H1 (cell line): ENCODE measurements at regions not wholly inside any gene's neighbourhood (a gene's known extent, or its start where the extent isn't known, plus 50 kb on each side); places are given as distances from the start of the nearest gene placed in this dataset.

Experiments
- CTCF ChIA-PET: fragments of 300-600 bp; sonication (Branson Sonifier 250); formaldehyde crosslinking; loops from one replicate; lab custom pipeline; 2021; ENCODE audit not compliant: partially characterized antibody; lab: Charles Lee
- POLR2A ChIA-PET: fragments of 300-600 bp; sonication (Branson Sonifier 250); formaldehyde crosslinking; loops from one replicate; lab custom pipeline; 2021; ENCODE audit warnings: inconsistent platforms; ENCODE audit not compliant: partially characterized antibody; lab: Charles Lee
- DNase-seq, 2 experiments: peaks; one replicate each; pipeline versions ENCODE4 v3.0.0 to v3.0.0-alpha.2; 2010 to 2022; ENCODE audit warnings: low spot score in 2 of 2, low read depth in 1 of 2, mixed read lengths in 1 of 2
- FAIRE-seq: peaks from 2 replicates; lab custom pipeline; 2011; peaks lifted over from hg19 to GRCh38; lab: Jason Lieb, UNC
- H2AFZ ChIP-seq: 2 replicates; pipeline ENCODE4 v1.8.1; 2012; ENCODE audit warnings: low read length, inconsistent platforms
- H2AK5ac ChIP-seq: 2 replicates; pipeline ENCODE4 v1.6.1; 2013; ENCODE audit warnings: low read depth, low read length
- H2BK120ac ChIP-seq: replicated peaks from 2 replicates; pipeline ENCODE3; 2013; ENCODE audit warnings: low read depth, low read length, inconsistent platforms
- H2BK12ac ChIP-seq: 2 replicates; pipeline ENCODE4 v1.6.1; 2013; ENCODE audit warnings: low read depth, low read length
- H2BK15ac ChIP-seq: 2 replicates; pipeline ENCODE4 v1.6.1; 2013; ENCODE audit warnings: low read length
- H2BK20ac ChIP-seq: 2 replicates; pipeline ENCODE4 v1.6.1; 2013; ENCODE audit warnings: low read length
- H2BK5ac ChIP-seq: 2 replicates; pipeline ENCODE4 v1.6.1; 2013; ENCODE audit warnings: low read depth, low read length
- H3K14ac ChIP-seq: 2 replicates; pipeline ENCODE4 v1.6.1; 2013; ENCODE audit warnings: inconsistent platforms; ENCODE audit not compliant: insufficient read length
- H3K18ac ChIP-seq: 2 replicates; pipeline ENCODE4 v1.6.1; 2013; ENCODE audit warnings: low read length; ENCODE audit errors: extremely low read depth
- H3K23ac ChIP-seq: 2 replicates; pipeline ENCODE4 v1.6.1; 2013; ENCODE audit warnings: inconsistent platforms; ENCODE audit not compliant: insufficient read length
- H3K23me2 ChIP-seq: 2 replicates; pipeline ENCODE4 v1.6.1; 2013; ENCODE audit warnings: low read depth, low read length
- H3K27ac ChIP-seq: 2 replicates; pipeline ENCODE4 v1.6.1; 2011; ENCODE audit warnings: low read depth, low read length, inconsistent platforms
- H3K27me3 ChIP-seq, 4 experiments: replicated peaks in 1 of 4; 1 replicate in 1 of 4; 2 replicates in 3 of 4; pipeline versions ENCODE4 v1.6.1 to v1.8.1; 2011 to 2013; ENCODE audit warnings: low read length in 3 of 4, mild to moderate bottlenecking in 3 of 4, inconsistent platforms in 2 of 4, mixed read lengths in 2 of 4, moderate library complexity in 1 of 4; ENCODE audit not compliant: control insufficient read depth in 3 of 4, insufficient read depth in 3 of 4; ENCODE audit errors: extremely low read depth in 1 of 4
- H3K36me3 ChIP-seq, 4 experiments: 2 replicates each; pipeline versions ENCODE4 v1.6.1 to v1.8.1; 2011 to 2013; ENCODE audit warnings: mild to moderate bottlenecking in 4 of 4, low read length in 3 of 4, moderate library complexity in 2 of 4, control low read depth in 1 of 4, inconsistent platforms in 1 of 4; ENCODE audit not compliant: insufficient read depth in 4 of 4, control insufficient read depth in 2 of 4
- H3K4ac ChIP-seq: replicated peaks from 2 replicates; pipeline ENCODE3; 2013; ENCODE audit warnings: low read length, low read depth, mixed read lengths, inconsistent platforms; ENCODE audit not compliant: insufficient read length
- H3K4me1 ChIP-seq, 4 experiments: replicated peaks in 1 of 4; 1 replicate in 1 of 4; 2 replicates in 3 of 4; pipeline versions ENCODE4 v1.6.1 to v1.8.1; 2011 to 2013; ENCODE audit warnings: low read length in 3 of 4, inconsistent platforms in 2 of 4, mixed read lengths in 1 of 4; ENCODE audit not compliant: insufficient read depth in 4 of 4, control insufficient read depth in 3 of 4
- H3K4me2 ChIP-seq, 2 experiments: 2 replicates each; pipeline versions ENCODE4 v1.6.1 to v1.8.1; 2011 to 2013; ENCODE audit warnings: low read depth in 2 of 2, low read length in 2 of 2, control low read depth in 1 of 2, inconsistent platforms in 1 of 2, mild to moderate bottlenecking in 1 of 2; ENCODE audit not compliant: insufficient read depth in 1 of 2
- H3K4me3 ChIP-seq, 4 experiments: fragments of 200-600, 300-600 bp in 1 of 4; sonication (generic), shearing (Covaris generic), sonication (Bioruptor Twin) in 1 of 4; 2 replicates each; pipeline versions ENCODE4 v1.5.1 to v1.8.1; 2011 to 2016; ENCODE audit warnings: low read length in 4 of 4, low read depth in 3 of 4, control low read depth in 2 of 4, inconsistent platforms in 2 of 4, mild to moderate bottlenecking in 2 of 4, mixed read lengths in 1 of 4, moderate library complexity in 1 of 4; ENCODE audit not compliant: insufficient read depth in 2 of 4; ENCODE audit errors: extremely low read depth in 1 of 4
- H3K56ac ChIP-seq: replicated peaks from 2 replicates; pipeline ENCODE3; 2013; ENCODE audit warnings: low read depth, mild to moderate bottlenecking, mixed read lengths, low read length, inconsistent platforms; ENCODE audit not compliant: insufficient read length
- H3K79me1 ChIP-seq: 2 replicates; pipeline ENCODE4 v1.6.1; 2013; ENCODE audit warnings: low read depth, low read length, control low read depth
- H3K79me2 ChIP-seq, 2 experiments: 2 replicates each; pipeline versions ENCODE4 v1.6.1 to v1.8.1; 2012 to 2013; ENCODE audit warnings: low read length in 2 of 2, mild to moderate bottlenecking in 2 of 2, inconsistent platforms in 1 of 2; ENCODE audit not compliant: insufficient read depth in 2 of 2, control insufficient read depth in 1 of 2
- H3K9ac ChIP-seq, 4 experiments: replicated peaks in 1 of 4; 1 replicate in 1 of 4; 2 replicates in 3 of 4; pipeline versions ENCODE4 v1.6.1 to v1.8.1; 2011 to 2013; ENCODE audit warnings: low read depth in 3 of 4, low read length in 3 of 4, control low read depth in 2 of 4, mild to moderate bottlenecking in 2 of 4, moderate library complexity in 2 of 4, inconsistent platforms in 1 of 4; ENCODE audit errors: extremely low read depth in 1 of 4
- H3K9me3 ChIP-seq, 2 experiments: 2 replicates each; pipeline versions ENCODE4 v1.6.1 to v1.8.1; 2012 to 2013; ENCODE audit warnings: mild to moderate bottlenecking in 2 of 2, moderate library complexity in 2 of 2, control low read depth in 1 of 2, inconsistent platforms in 1 of 2, low read depth in 1 of 2, low read length in 1 of 2, mixed read lengths in 1 of 2; ENCODE audit not compliant: insufficient read depth in 2 of 2
- H4K20me1 ChIP-seq, 2 experiments: replicated peaks in 1 of 2; 2 replicates each; pipeline versions ENCODE3 to v1.8.1; 2011 to 2013; ENCODE audit warnings: inconsistent platforms in 2 of 2, low read length in 2 of 2, mild to moderate bottlenecking in 1 of 2; ENCODE audit not compliant: insufficient read depth in 2 of 2, control insufficient read depth in 1 of 2
- H4K5ac ChIP-seq: 2 replicates; pipeline ENCODE4 v1.6.1; 2013; ENCODE audit warnings: low read length, low read depth, mixed read lengths, inconsistent platforms; ENCODE audit not compliant: insufficient read length
- H4K8ac ChIP-seq: 2 replicates; pipeline ENCODE4 v1.8.0; 2013; ENCODE audit warnings: mild to moderate bottlenecking, moderate library complexity, low read length, inconsistent platforms; ENCODE audit not compliant: insufficient read depth; ENCODE audit errors: extremely low read depth
- H4K91ac ChIP-seq: replicated peaks from 2 replicates; pipeline ENCODE3; 2013; ENCODE audit warnings: low read length, mixed read lengths, inconsistent platforms; ENCODE audit not compliant: insufficient read length
- ASH2L ChIP-seq: fragments of 200-600, 300-600 bp; sonication (generic); IDR thresholded peaks from one replicate; pipeline ENCODE4 v1.7.1; 2017; ENCODE audit warnings: low read length
- CBX5 ChIP-seq: fragments of 300-800, 300-1000 bp; sonication (generic); IDR thresholded peaks from 2 replicates; pipeline ENCODE4 v1.7.1; 2016; ENCODE audit warnings: antibody characterized with exemption, low read length, low read depth
- CEBPB ChIP-seq: IDR thresholded peaks from 2 replicates; pipeline ENCODE4 v1.6.1; 2012; ENCODE audit warnings: low read depth, low read length
- EZH2 ChIP-seq: fragments of 200-600 bp; sonication (generic); IDR thresholded peaks from 2 replicates; pipeline ENCODE4 v1.7.1; 2012; ENCODE audit warnings: low read depth, mild to moderate bottlenecking, moderate library complexity, low read length, inconsistent platforms; ENCODE audit not compliant: severe bottlenecking
- RAD21 ChIP-seq, 2 experiments: IDR thresholded peaks in 1 of 2; conservative IDR thresholded peaks in 1 of 2; 2 replicates each; pipeline ENCODE4 v1.6.1; 2011; ENCODE audit warnings: low read depth in 2 of 2, low read length in 2 of 2, improper control_type of control experiment in 1 of 2, inconsistent platforms in 1 of 2, mild to moderate bottlenecking in 1 of 2, moderate library complexity in 1 of 2
- SIN3A ChIP-seq, 2 experiments: IDR thresholded peaks in 1 of 2; conservative IDR thresholded peaks in 1 of 2; 2 replicates each; pipeline ENCODE4 v1.6.1; 2011 to 2012; ENCODE audit warnings: low read length in 2 of 2, improper control_type of control experiment in 1 of 2, low read depth in 1 of 2, mild to moderate bottlenecking in 1 of 2
- SIRT6 ChIP-seq: IDR thresholded peaks from one replicate; pipeline ENCODE4 v1.7.1; 2012; ENCODE audit warnings: low read length, inconsistent platforms
- SP4 ChIP-seq: IDR thresholded peaks from 2 replicates; pipeline ENCODE4 v1.6.1; 2012; ENCODE audit warnings: low read length, inconsistent platforms
- TEAD4 ChIP-seq: IDR thresholded peaks from 2 replicates; pipeline ENCODE4 v1.6.1; 2012; ENCODE audit warnings: low read depth, low read length, inconsistent platforms, mixed read lengths
- WGBS, 2 experiments: shearing (Covaris generic) in 1 of 2; methylation state at CpG; one replicate each; pipeline versions ENCODE4 v1.1.6 to v1.1.7; 2013 to 2015; ENCODE audit warnings: low lambda C conversion rate in 2 of 2, mixed read lengths in 2 of 2, inconsistent platforms in 1 of 2, low coverage in 1 of 2, missing lambda C conversion rate in 1 of 2; ENCODE audit not compliant: insufficient replicate concordance in 2 of 2, insufficient coverage in 1 of 2, insufficient read length in 1 of 2; ENCODE audit errors: extremely low coverage in 1 of 2, missing lambda C conversion rate in 1 of 2; 5-methylcytosine and 5-hydroxymethylcytosine counted together
- TF ChIP-seq, protein P1 (sequence below): IDR thresholded peaks from 2 replicates; pipeline ENCODE4 v1.6.1; 2011; ENCODE audit warnings: low read depth, mild to moderate bottlenecking, low read length; ENCODE audit not compliant: insufficient read depth

- 88% methylated on average over 15 of the region's 16 CpGs; no CpG with 5 or more reads in 1 of the 2 experiments for WGBS, 2 experiments
- DNase-seq (no peak), FAIRE-seq (no peak)
- Histone ChIP-seq H4K91ac (no peak overlapping the region), H2BK120ac (no peak overlapping the region), H4K5ac (no peak overlapping the region), H3K27ac (no peak overlapping the region), H2BK20ac (no peak overlapping the region), H3K9ac (no peak overlapping the region), H2BK15ac (0 out of 2 replicates have a peak overlapping the region, but pooled peaks have one; percentile 29), H3K4ac (no peak overlapping the region), H2BK5ac (no peak overlapping the region), H2AK5ac (no peak overlapping the region), H3K4me2 (no peak overlapping the region), H2AFZ (no peak overlapping the region), H4K8ac (no peak overlapping the region), H3K23ac (no peak overlapping the region), H3K9me3 (peaks cover 5 to 8% of the 10 kb centered on the region in 2 experiments; a peak in 3 of 4 replicates), H3K36me3 (no peaks in the 10 kb centered on the region), H3K79me2 (no peaks in the 10 kb centered on the region), H2BK12ac (no peak overlapping the region), H4K20me1 (no peaks in the 10 kb centered on the region), H3K56ac (no peak overlapping the region), H3K14ac (no peak overlapping the region), H3K27me3 (no peaks in the 10 kb centered on the region), H3K23me2 (no peaks in the 10 kb centered on the region), H3K18ac (no peak overlapping the region), H3K79me1 (peaks cover 4% of the 10 kb centered on the region; the same call in 1 of the 2 replicates), H3K4me1 (peaks cover 0 to 14% (median 8%) of the 10 kb centered on the region in 4 experiments; a peak in 6 of 7 replicates), H3K4me3 (no peak overlapping the region)
- ChIA-PET POLR2A (interaction anchor here (1.3 to 1.6 kb wide), 2 partner anchors 10 to 12 kb away, joined by 3 to 4 read pairs; no protein-coding TSS in a partner anchor), CTCF (interaction anchor here (0.5 to 12.9 kb wide), 9 partner anchors 17 to 197 kb away, joined by 3 to 153 read pairs (median 3); no protein-coding TSS in a partner anchor)
- TF ChIP-seq, protein P1, sequence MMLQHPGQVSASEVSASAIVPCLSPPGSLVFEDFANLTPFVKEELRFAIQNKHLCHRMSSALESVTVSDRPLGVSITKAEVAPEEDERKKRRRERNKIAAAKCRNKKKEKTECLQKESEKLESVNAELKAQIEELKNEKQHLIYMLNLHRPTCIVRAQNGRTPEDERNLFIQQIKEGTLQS = no peak
- no peak for TF ChIP-seq SIN3A (conservative IDR thresholded peaks at IDR 0.05 in 1 of 2, IDR thresholded peaks at IDR 0.05 in 1 of 2; ENCODE audit: low read depth in 1 of 2, low read length in 2 of 2)
- TF ChIP-seq SIRT6 = no peak
- no peak for TF ChIP-seq RAD21 (IDR thresholded peaks at IDR 0.05 in 1 of 2, conservative IDR thresholded peaks at IDR 0.05 in 1 of 2; ENCODE audit: low read depth in 2 of 2, low read length in 2 of 2)
- no peak for TF ChIP-seq EZH2
- no peak for TF ChIP-seq ASH2L
- TF ChIP-seq SP4 = no peak
- no peak for TF ChIP-seq CEBPB
- TF ChIP-seq TEAD4 = no peak
- TF ChIP-seq CBX5 = no peak
These were observed 68.5 kb upstream of the GSE1 start for GRCh38 chr16:85544668-85545067.
